HG03521 (cell line): ENCODE measurements at regions not wholly inside any gene's neighbourhood (a gene's known extent, or its start where the extent isn't known, plus 50 kb on each side); places are given as distances from the start of the nearest gene placed in this dataset.

Source experiments
- ATAC-seq: cut with Tn5 transposase; IDR thresholded peaks from one replicate; pipeline ENCODE4 v1.9.1; 2021; ENCODE audit warnings: mild to moderate bottlenecking, moderate library complexity; ENCODE audit not compliant: unreplicated experiment

- ATAC-seq: no peak
These were observed 52.0 kb upstream of the GLI2 start for GRCh38 chr2:120683701-120684100.

GRCh38 chr2:120684289-120685065, 51.2 kb upstream of the GLI2 start:
- ATAC-seq: no peak

- ATAC-seq: no peak
These were observed 50.3 kb upstream of the GLI2 start for GRCh38 chr2:120685066-120685973.
